H9 (cell line): ENCODE measurements at regions not wholly inside any gene's neighbourhood (a gene's known extent, or its start where the extent isn't known, plus 50 kb on each side); places are given as distances from the start of the nearest gene placed in this dataset.
A peak's percentile ranks its signal among the peaks of the same experiment; 100 is the strongest.

ENCODE experiments used
- DNase-seq: peaks from one replicate; pipeline ENCODE4 v3.0.0-alpha.2; 2017
- H2AFZ ChIP-seq: one replicate; pipeline ENCODE4 v1.6.1; 2013; ENCODE audit warnings: mild to moderate bottlenecking, low read length, control low read depth, moderate library complexity
- H2AK5ac ChIP-seq: 2 replicates; pipeline ENCODE4 v1.6.1; 2013; ENCODE audit warnings: low read length, control low read depth, mixed read lengths; ENCODE audit not compliant: insufficient read length
- H2BK120ac ChIP-seq: one replicate; pipeline ENCODE4 v1.6.1; 2013; ENCODE audit warnings: low read depth, mild to moderate bottlenecking, low read length, control low read depth, inconsistent platforms; ENCODE audit not compliant: poor library complexity, severe bottlenecking
- H2BK12ac ChIP-seq: 2 replicates; pipeline ENCODE4 v1.6.1; 2013; ENCODE audit warnings: low read length, control low read depth, mixed read lengths, low read depth; ENCODE audit not compliant: insufficient read length
- H2BK15ac ChIP-seq: 2 replicates; pipeline ENCODE4 v1.6.1; 2013; ENCODE audit warnings: low read depth, low read length, control low read depth
- H2BK20ac ChIP-seq: one replicate; pipeline ENCODE4 v1.6.1; 2013; ENCODE audit warnings: low read depth, mild to moderate bottlenecking, low read length, control low read depth, inconsistent platforms; ENCODE audit not compliant: poor library complexity, severe bottlenecking
- H2BK5ac ChIP-seq: 2 replicates; pipeline ENCODE4 v1.6.1; 2013; ENCODE audit warnings: low read length, control low read depth, mixed read lengths; ENCODE audit not compliant: insufficient read length
- H3K14ac ChIP-seq: 2 replicates; pipeline ENCODE4 v1.6.1; 2013; ENCODE audit warnings: low read length, control low read depth; ENCODE audit not compliant: insufficient read depth
- H3K18ac ChIP-seq: 2 replicates; pipeline ENCODE4 v1.6.1; 2013; ENCODE audit warnings: low read depth, mild to moderate bottlenecking, mixed read lengths, low read length, control low read depth; ENCODE audit not compliant: insufficient read length
- H3K23ac ChIP-seq: 2 replicates; pipeline ENCODE4 v1.6.1; 2013; ENCODE audit warnings: low read length, control low read depth, mixed read lengths, low read depth; ENCODE audit not compliant: insufficient read length
- H3K23me2 ChIP-seq: 2 replicates; pipeline ENCODE4 v1.6.1; 2013; ENCODE audit warnings: low read depth, mild to moderate bottlenecking, mixed read lengths, low read length, control low read depth; ENCODE audit not compliant: insufficient read length, poor library complexity, severe bottlenecking
- H3K27ac ChIP-seq: 2 replicates; pipeline ENCODE4 v1.5.1; 2013; ENCODE audit warnings: low read length, control low read depth, mixed read lengths, low read depth; ENCODE audit not compliant: insufficient read length
- H3K27me3 ChIP-seq: 2 replicates; pipeline ENCODE4 v1.6.1; 2013; ENCODE audit warnings: low read length, control low read depth, inconsistent platforms; ENCODE audit not compliant: insufficient read depth
- H3K4ac ChIP-seq: 2 replicates; pipeline ENCODE4 v1.6.1; 2013; ENCODE audit warnings: low read depth, mild to moderate bottlenecking, control low read depth, inconsistent platforms, low read length, moderate library complexity
- H3K4me1 ChIP-seq: 2 replicates; pipeline ENCODE4 v1.6.1; 2013; ENCODE audit warnings: low read length, control low read depth, inconsistent platforms; ENCODE audit not compliant: insufficient read depth
- H3K4me2 ChIP-seq: 2 replicates; pipeline ENCODE4 v1.6.1; 2013; ENCODE audit warnings: low read length, control low read depth, mixed read lengths; ENCODE audit not compliant: insufficient read length, insufficient read depth
- H3K56ac ChIP-seq: 2 replicates; pipeline ENCODE4 v1.6.1; 2013; ENCODE audit warnings: low read depth, mild to moderate bottlenecking, mixed read lengths, low read length, control low read depth; ENCODE audit not compliant: insufficient read length
- H3K79me1 ChIP-seq: 2 replicates; pipeline ENCODE4 v1.6.1; 2013; ENCODE audit warnings: low read depth, mild to moderate bottlenecking, moderate library complexity, low read length, control low read depth, inconsistent platforms; ENCODE audit not compliant: insufficient read depth, poor library complexity, severe bottlenecking
- H3K79me2 ChIP-seq: 2 replicates; pipeline ENCODE4 v1.6.1; 2013; ENCODE audit warnings: low read length, control low read depth, inconsistent platforms; ENCODE audit not compliant: insufficient read depth
- H3K9ac ChIP-seq: 2 replicates; pipeline ENCODE4 v1.6.1; 2013; ENCODE audit warnings: low read length, control low read depth, mixed read lengths; ENCODE audit not compliant: insufficient read length; ENCODE audit errors: extremely low read depth
- H3K9me3 ChIP-seq: one replicate; pipeline ENCODE4 v1.6.1; 2013; ENCODE audit warnings: low read depth, low read length, inconsistent platforms; ENCODE audit not compliant: control insufficient read depth
- H3T11ph ChIP-seq: one replicate; pipeline ENCODE4 v1.6.1; 2013; ENCODE audit warnings: mild to moderate bottlenecking, low read length, control low read depth, inconsistent platforms
- H4K20me1 ChIP-seq: one replicate; pipeline ENCODE4 v1.6.1; 2013; ENCODE audit not compliant: control insufficient read depth, insufficient read length, insufficient read depth
- H4K5ac ChIP-seq: 2 replicates; pipeline ENCODE4 v1.6.1; 2013; ENCODE audit warnings: low read depth, mild to moderate bottlenecking, mixed read lengths, low read length, control low read depth; ENCODE audit not compliant: insufficient read length
- H4K8ac ChIP-seq: replicated peaks from 2 replicates; pipeline ENCODE4 v1.6.1; 2013; ENCODE audit warnings: low read length, control low read depth, mixed read lengths, low read depth; ENCODE audit not compliant: insufficient read length
- H4K91ac ChIP-seq: 2 replicates; pipeline ENCODE4 v1.6.1; 2013; ENCODE audit warnings: low read depth, mild to moderate bottlenecking, moderate library complexity, mixed read lengths, low read length, control low read depth; ENCODE audit not compliant: insufficient read length
- H3K27ac Mint-ChIP-seq, 3 experiments: 2 replicates in 2 of 3; 3 replicates in 1 of 3; pipeline ENCODE4 v1.8.0; 2020 to 2021; ENCODE audit warnings: mixed read lengths in 3 of 3, mild to moderate bottlenecking in 1 of 3, moderate library complexity in 1 of 3
- H3K27me3 Mint-ChIP-seq: 2 replicates; pipeline ENCODE4 v1.8.0; 2021; ENCODE audit warnings: low read depth, mild to moderate bottlenecking, moderate library complexity, mixed read lengths
- H3K36me3 Mint-ChIP-seq, 3 experiments: 2 replicates in 2 of 3; 3 replicates in 1 of 3; pipeline ENCODE4 v1.8.0; 2020 to 2021; ENCODE audit warnings: low read depth in 3 of 3, mixed read lengths in 3 of 3; ENCODE audit not compliant: insufficient read depth in 1 of 3
- H3K4me1 Mint-ChIP-seq, 2 experiments: 2 replicates each; pipeline ENCODE4 v1.8.0; 2020; ENCODE audit warnings: mixed read lengths in 2 of 2
- H3K4me3 Mint-ChIP-seq, 2 experiments: 2 replicates in 1 of 2; 3 replicates in 1 of 2; pipeline ENCODE4 v1.8.0; 2020 to 2021; ENCODE audit warnings: mild to moderate bottlenecking in 2 of 2, mixed read lengths in 2 of 2, moderate library complexity in 1 of 2
- H3K9me3 Mint-ChIP-seq, 2 experiments: 2 replicates in 1 of 2; 3 replicates in 1 of 2; pipeline ENCODE4 v1.8.0; 2020; ENCODE audit warnings: mild to moderate bottlenecking in 2 of 2, mixed read lengths in 2 of 2, moderate library complexity in 1 of 2
- CTCF ChIP-seq: fragments of 200-600 bp; sonication (generic); conservative IDR thresholded peaks from 3 replicates; pipeline ENCODE4 v1.8.0; 2021; ENCODE audit warnings: antibody characterized with exemption, mild to moderate bottlenecking
- WGBS: extraction: QIAGEN DNeasy Blood & Tissue Kit; methylation state at CpG from one replicate; pipeline ENCODE4 v1.1.7; 2013; ENCODE audit warnings: missing lambda C conversion rate, low lambda C conversion rate, mixed read lengths; ENCODE audit not compliant: insufficient read length; ENCODE audit errors: extremely low coverage; 5-methylcytosine and 5-hydroxymethylcytosine counted together

GRCh38 chr3:82509951-82510603 is 748.6 kb upstream of the GBE1 start:
- DNase-seq = peak; percentile 27
- no peak overlapping the region for H3K56ac ChIP-seq
- H4K8ac ChIP-seq = no peak overlapping the region
- H3K27ac Mint-ChIP-seq = no peak overlapping the region
- H3K23ac ChIP-seq = no peak overlapping the region
- H2BK12ac ChIP-seq = no peak overlapping the region
- H4K20me1 ChIP-seq = no peaks in the 10 kb centered on the region
- H2BK5ac ChIP-seq = no peak overlapping the region
- no peak overlapping the region for H3K14ac ChIP-seq
- no peak overlapping the region for H2AK5ac ChIP-seq
- no peak overlapping the region for H3K18ac ChIP-seq
- H3K27ac ChIP-seq = no peak overlapping the region
- no peak overlapping the region for H2BK20ac ChIP-seq
- H3K27me3 Mint-ChIP-seq = no peaks in the 10 kb centered on the region
- H3K79me1 ChIP-seq = no peaks in the 10 kb centered on the region
- H3K4me2 ChIP-seq = no peak overlapping the region
- H3K4me3 Mint-ChIP-seq = no peak overlapping the region
- H3K9ac ChIP-seq = no peak overlapping the region
- no peak overlapping the region for H2BK15ac ChIP-seq
- no peak for TF ChIP-seq CTCF
- H3K4me1 Mint-ChIP-seq = no peaks in the 10 kb centered on the region
- H2AFZ ChIP-seq = no peak overlapping the region
- H3K79me2 ChIP-seq = no peaks in the 10 kb centered on the region
- H3K27me3 ChIP-seq = no peaks in the 10 kb centered on the region
- H3T11ph ChIP-seq = no peak overlapping the region
- H3K9me3 ChIP-seq = no peaks in the 10 kb centered on the region
- no peaks in the 10 kb centered on the region for H3K23me2 ChIP-seq
- H4K91ac ChIP-seq = no peak overlapping the region
- H3K4me1 ChIP-seq = no peaks in the 10 kb centered on the region
- no peak overlapping the region for H4K5ac ChIP-seq
- no peak overlapping the region for H3K4ac ChIP-seq
- H3K9me3 Mint-ChIP-seq = peaks cover 7% of the 10 kb centered on the region in 2 experiments; a peak in 4 of 5 replicates
- H3K36me3 Mint-ChIP-seq = peaks cover 3 to 9% (median 5%) of the 10 kb centered on the region in 3 experiments; a peak in 6 of 7 replicates
- no peak overlapping the region for H2BK120ac ChIP-seq
- WGBS = no CpG with 5 or more reads among the region's 16 CpGs
